SK-N-SH (cell line): ENCODE measurements at regions not wholly inside any gene's neighbourhood (a gene's known extent, or its start where the extent isn't known, plus 50 kb on each side); places are given as distances from the start of the nearest gene placed in this dataset.

Experiments used
- CTCF ChIP-seq: fragments of 200-600 bp; sonication (generic); IDR thresholded peaks from 2 replicates; pipeline ENCODE4 v1.6.1; 2017; ENCODE audit warnings: antibody characterized with exemption, mild to moderate bottlenecking, moderate library complexity
- EP300 ChIP-seq, 2 experiments: IDR thresholded peaks; 2 replicates each; pipeline versions ENCODE4 v1.4.0 to v1.6.1; 2012; ENCODE audit warnings: borderline replicate concordance in 1 of 2, low read depth in 1 of 2, low read length in 1 of 2
- EZH2phosphoT487 ChIP-seq: fragments of 200-600 bp; sonication (generic); IDR thresholded peaks from 2 replicates; pipeline ENCODE4 v1.6.1; 2017; ENCODE audit warnings: low read depth, mixed run types, mild to moderate bottlenecking, antibody characterized with exemption, moderate library complexity, borderline replicate concordance
- FOXJ3 ChIP-seq: sonication (generic); formaldehyde crosslinking; IDR thresholded peaks from 2 replicates; pipeline ENCODE4 v1.5.1; 2020; ENCODE audit warnings: mild to moderate bottlenecking, missing genetic modification reagents
- GABPA ChIP-seq: IDR thresholded peaks from 2 replicates; pipeline ENCODE4 v1.4.0; 2012; ENCODE audit warnings: low read depth, mild to moderate bottlenecking
- NFIC ChIP-seq: IDR thresholded peaks from 2 replicates; pipeline ENCODE4 v1.4.0; 2012; ENCODE audit warnings: borderline replicate concordance
- NRF1 ChIP-seq: IDR thresholded peaks from 2 replicates; pipeline ENCODE4 v1.6.1; 2012; ENCODE audit warnings: low read depth, mild to moderate bottlenecking, low read length
- REST ChIP-seq: IDR thresholded peaks from 2 replicates; pipeline ENCODE4 v1.6.1; 2012; ENCODE audit warnings: mild to moderate bottlenecking, low read depth, low read length, moderate library complexity
- SMC3 ChIP-seq: IDR thresholded peaks from 2 replicates; pipeline ENCODE4 v1.6.1; 2012; ENCODE audit warnings: low read depth, low read length, improper control_type of control experiment
- USF2 ChIP-seq: fragments of 150-350 bp; IDR thresholded peaks from 2 replicates; pipeline ENCODE4 v1.6.1; 2017; ENCODE audit warnings: antibody characterized with exemption, low read length, low read depth, borderline replicate concordance
- YY1 ChIP-seq: IDR thresholded peaks from 2 replicates; pipeline ENCODE4 v1.4.0; 2012; ENCODE audit warnings: low read depth, mild to moderate bottlenecking
- ZBTB33 ChIP-seq: IDR thresholded peaks from 2 replicates; pipeline ENCODE4 v1.4.0; 2012; ENCODE audit warnings: low read depth, borderline replicate concordance

- TF ChIP-seq CTCF (no peak), USF2 (no peak), ZBTB33 (no peak), REST (no peak), NFIC (no peak), GABPA (no peak), NRF1 (no peak), EZH2phosphoT487 (no peak), EP300 (IDR thresholded peaks at IDR 0.05; ENCODE audit: borderline replicate concordance in 1 of 2, low read depth in 1 of 2, low read length in 1 of 2) (no peak), FOXJ3 (no peak), YY1 (no peak), SMC3 (no peak)
Observed at GRCh38 chr9:120336021-120336752, 243.8 kb downstream of the CDK5RAP2 start.
